WTC11 (cell line): ENCODE measurements at regions not wholly inside any gene's neighbourhood (a gene's known extent, or its start where the extent isn't known, plus 50 kb on each side); places are given as distances from the start of the nearest gene placed in this dataset.

Experiments
- FOXK1 ChIP-seq: sonication (generic); formaldehyde crosslinking; IDR thresholded peaks from 2 replicates; pipeline ENCODE4 v1.8.0; 2022; ENCODE audit warnings: mild to moderate bottlenecking, moderate library complexity, missing genetic modification reagents
- FOXP1 ChIP-seq: sonication (generic); formaldehyde crosslinking; IDR thresholded peaks from 2 replicates; pipeline ENCODE4 v1.8.0; 2022; ENCODE audit warnings: missing genetic modification reagents, mild to moderate bottlenecking, moderate library complexity, borderline replicate concordance
- NR1H2 ChIP-seq: sonication (generic); formaldehyde crosslinking; IDR thresholded peaks from 2 replicates; pipeline ENCODE4 v1.9.0; 2021; ENCODE audit warnings: mild to moderate bottlenecking, moderate library complexity, missing genetic modification reagents
- NR3C1 ChIP-seq: sonication (generic); formaldehyde crosslinking; conservative IDR thresholded peaks from 2 replicates; pipeline ENCODE4 v1.8.1; 2023; ENCODE audit warnings: low read depth, mild to moderate bottlenecking, missing genetic modification reagents
- ZBTB21 ChIP-seq: sonication (generic); formaldehyde crosslinking; IDR thresholded peaks from 2 replicates; pipeline ENCODE4 v1.8.1; 2023; ENCODE audit warnings: mild to moderate bottlenecking, missing genetic modification reagents, borderline replicate concordance
- TF ChIP-seq, protein P1 (sequence below): fragments of 200-600 bp; IDR thresholded peaks from 2 replicates; pipeline ENCODE4 v1.8.0; 2022; ENCODE audit warnings: antibody characterized with exemption
- TF ChIP-seq, protein P2 (sequence below): sonication (generic); formaldehyde crosslinking; IDR thresholded peaks from 2 replicates; pipeline ENCODE4 v1.8.1; 2023; ENCODE audit warnings: mild to moderate bottlenecking, missing genetic modification reagents, borderline replicate concordance
- TF ChIP-seq, protein P3 (sequence below): sonication (generic); formaldehyde crosslinking; IDR thresholded peaks from 2 replicates; pipeline ENCODE4 v1.8.1; 2022; ENCODE audit warnings: mild to moderate bottlenecking, moderate library complexity, missing genetic modification reagents
- TF ChIP-seq, protein P4 (sequence below): fragments of 250-450 bp; sonication (Bioruptor Pico); IDR thresholded peaks from 2 replicates; pipeline ENCODE4 v2.1.2; 2022; ENCODE audit warnings: mild to moderate bottlenecking, moderate library complexity
- TF ChIP-seq, protein P5 (sequence below): fragments of 250-450 bp; sonication (Bioruptor Pico); IDR thresholded peaks from 2 replicates; pipeline ENCODE4 v1.9.0; 2021; ENCODE audit warnings: mild to moderate bottlenecking

DNA sequence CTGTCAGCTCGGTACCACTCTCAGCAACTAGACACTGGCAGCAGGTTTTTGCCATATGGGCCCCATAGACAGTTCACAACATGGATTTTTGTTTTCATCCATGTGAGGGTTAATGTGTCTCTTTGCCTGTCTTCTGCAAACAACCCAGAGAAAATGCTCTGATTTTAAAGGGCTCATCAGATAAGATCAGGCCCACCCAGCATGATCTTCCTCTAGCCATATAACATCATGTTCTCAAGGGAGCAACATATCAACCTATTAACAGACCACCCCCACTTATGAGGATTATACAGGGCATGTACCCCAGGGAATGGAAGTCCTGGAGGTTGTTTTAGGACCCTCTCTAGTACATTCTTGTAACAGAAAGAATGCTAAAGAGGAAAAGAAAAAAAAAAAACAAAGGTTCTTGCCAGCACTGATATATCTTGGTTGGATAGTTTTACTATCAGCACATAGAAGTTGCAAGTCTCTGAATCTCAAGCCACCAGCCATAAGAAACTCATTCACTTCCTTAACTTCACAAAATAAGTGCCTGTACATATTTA lies 1015.1 kb downstream of the TLE4 start:
- TF ChIP-seq FOXP1 (CRISPR knock-in tag) (no peak), ZBTB21 (CRISPR knock-in tag) (no peak), FOXK1 (CRISPR knock-in tag) (no peak), NR1H2 (CRISPR knock-in tag) (no peak), NR3C1 (CRISPR knock-in tag) (no peak)
- TF ChIP-seq, protein P1, sequence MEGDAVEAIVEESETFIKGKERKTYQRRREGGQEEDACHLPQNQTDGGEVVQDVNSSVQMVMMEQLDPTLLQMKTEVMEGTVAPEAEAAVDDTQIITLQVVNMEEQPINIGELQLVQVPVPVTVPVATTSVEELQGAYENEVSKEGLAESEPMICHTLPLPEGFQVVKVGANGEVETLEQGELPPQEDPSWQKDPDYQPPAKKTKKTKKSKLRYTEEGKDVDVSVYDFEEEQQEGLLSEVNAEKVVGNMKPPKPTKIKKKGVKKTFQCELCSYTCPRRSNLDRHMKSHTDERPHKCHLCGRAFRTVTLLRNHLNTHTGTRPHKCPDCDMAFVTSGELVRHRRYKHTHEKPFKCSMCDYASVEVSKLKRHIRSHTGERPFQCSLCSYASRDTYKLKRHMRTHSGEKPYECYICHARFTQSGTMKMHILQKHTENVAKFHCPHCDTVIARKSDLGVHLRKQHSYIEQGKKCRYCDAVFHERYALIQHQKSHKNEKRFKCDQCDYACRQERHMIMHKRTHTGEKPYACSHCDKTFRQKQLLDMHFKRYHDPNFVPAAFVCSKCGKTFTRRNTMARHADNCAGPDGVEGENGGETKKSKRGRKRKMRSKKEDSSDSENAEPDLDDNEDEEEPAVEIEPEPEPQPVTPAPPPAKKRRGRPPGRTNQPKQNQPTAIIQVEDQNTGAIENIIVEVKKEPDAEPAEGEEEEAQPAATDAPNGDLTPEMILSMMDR: no peak
- TF ChIP-seq, protein P2, sequence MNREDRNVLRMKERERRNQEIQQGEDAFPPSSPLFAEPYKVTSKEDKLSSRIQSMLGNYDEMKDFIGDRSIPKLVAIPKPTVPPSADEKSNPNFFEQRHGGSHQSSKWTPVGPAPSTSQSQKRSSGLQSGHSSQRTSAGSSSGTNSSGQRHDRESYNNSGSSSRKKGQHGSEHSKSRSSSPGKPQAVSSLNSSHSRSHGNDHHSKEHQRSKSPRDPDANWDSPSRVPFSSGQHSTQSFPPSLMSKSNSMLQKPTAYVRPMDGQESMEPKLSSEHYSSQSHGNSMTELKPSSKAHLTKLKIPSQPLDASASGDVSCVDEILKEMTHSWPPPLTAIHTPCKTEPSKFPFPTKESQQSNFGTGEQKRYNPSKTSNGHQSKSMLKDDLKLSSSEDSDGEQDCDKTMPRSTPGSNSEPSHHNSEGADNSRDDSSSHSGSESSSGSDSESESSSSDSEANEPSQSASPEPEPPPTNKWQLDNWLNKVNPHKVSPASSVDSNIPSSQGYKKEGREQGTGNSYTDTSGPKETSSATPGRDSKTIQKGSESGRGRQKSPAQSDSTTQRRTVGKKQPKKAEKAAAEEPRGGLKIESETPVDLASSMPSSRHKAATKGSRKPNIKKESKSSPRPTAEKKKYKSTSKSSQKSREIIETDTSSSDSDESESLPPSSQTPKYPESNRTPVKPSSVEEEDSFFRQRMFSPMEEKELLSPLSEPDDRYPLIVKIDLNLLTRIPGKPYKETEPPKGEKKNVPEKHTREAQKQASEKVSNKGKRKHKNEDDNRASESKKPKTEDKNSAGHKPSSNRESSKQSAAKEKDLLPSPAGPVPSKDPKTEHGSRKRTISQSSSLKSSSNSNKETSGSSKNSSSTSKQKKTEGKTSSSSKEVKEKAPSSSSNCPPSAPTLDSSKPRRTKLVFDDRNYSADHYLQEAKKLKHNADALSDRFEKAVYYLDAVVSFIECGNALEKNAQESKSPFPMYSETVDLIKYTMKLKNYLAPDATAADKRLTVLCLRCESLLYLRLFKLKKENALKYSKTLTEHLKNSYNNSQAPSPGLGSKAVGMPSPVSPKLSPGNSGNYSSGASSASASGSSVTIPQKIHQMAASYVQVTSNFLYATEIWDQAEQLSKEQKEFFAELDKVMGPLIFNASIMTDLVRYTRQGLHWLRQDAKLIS (CRISPR knock-in tag): no peak
- TF ChIP-seq, protein P3, sequence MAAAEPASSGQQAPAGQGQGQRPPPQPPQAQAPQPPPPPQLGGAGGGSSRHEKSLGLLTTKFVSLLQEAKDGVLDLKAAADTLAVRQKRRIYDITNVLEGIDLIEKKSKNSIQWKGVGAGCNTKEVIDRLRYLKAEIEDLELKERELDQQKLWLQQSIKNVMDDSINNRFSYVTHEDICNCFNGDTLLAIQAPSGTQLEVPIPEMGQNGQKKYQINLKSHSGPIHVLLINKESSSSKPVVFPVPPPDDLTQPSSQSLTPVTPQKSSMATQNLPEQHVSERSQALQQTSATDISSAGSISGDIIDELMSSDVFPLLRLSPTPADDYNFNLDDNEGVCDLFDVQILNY (CRISPR knock-in tag): no peak
- TF ChIP-seq, protein P4, sequence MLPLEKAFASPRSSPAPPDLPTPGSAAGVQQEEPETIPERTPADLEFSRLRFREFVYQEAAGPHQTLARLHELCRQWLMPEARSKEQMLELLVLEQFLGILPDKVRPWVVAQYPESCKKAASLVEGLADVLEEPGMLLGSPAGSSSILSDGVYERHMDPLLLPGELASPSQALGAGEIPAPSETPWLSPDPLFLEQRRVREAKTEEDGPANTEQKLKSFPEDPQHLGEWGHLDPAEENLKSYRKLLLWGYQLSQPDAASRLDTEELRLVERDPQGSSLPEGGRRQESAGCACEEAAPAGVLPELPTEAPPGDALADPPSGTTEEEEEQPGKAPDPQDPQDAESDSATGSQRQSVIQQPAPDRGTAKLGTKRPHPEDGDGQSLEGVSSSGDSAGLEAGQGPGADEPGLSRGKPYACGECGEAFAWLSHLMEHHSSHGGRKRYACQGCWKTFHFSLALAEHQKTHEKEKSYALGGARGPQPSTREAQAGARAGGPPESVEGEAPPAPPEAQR (CRISPR knock-in tag): no peak
- TF ChIP-seq, protein P5, sequence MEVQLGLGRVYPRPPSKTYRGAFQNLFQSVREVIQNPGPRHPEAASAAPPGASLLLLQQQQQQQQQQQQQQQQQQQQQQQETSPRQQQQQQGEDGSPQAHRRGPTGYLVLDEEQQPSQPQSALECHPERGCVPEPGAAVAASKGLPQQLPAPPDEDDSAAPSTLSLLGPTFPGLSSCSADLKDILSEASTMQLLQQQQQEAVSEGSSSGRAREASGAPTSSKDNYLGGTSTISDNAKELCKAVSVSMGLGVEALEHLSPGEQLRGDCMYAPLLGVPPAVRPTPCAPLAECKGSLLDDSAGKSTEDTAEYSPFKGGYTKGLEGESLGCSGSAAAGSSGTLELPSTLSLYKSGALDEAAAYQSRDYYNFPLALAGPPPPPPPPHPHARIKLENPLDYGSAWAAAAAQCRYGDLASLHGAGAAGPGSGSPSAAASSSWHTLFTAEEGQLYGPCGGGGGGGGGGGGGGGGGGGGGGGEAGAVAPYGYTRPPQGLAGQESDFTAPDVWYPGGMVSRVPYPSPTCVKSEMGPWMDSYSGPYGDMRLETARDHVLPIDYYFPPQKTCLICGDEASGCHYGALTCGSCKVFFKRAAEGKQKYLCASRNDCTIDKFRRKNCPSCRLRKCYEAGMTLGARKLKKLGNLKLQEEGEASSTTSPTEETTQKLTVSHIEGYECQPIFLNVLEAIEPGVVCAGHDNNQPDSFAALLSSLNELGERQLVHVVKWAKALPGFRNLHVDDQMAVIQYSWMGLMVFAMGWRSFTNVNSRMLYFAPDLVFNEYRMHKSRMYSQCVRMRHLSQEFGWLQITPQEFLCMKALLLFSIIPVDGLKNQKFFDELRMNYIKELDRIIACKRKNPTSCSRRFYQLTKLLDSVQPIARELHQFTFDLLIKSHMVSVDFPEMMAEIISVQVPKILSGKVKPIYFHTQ: no peak
